ENCODE measurements at regions not wholly inside any gene's neighbourhood (a gene's known extent, or its start where the extent isn't known, plus 50 kb on each side); places are given as distances from the start of the nearest gene placed in this dataset.

DNA sequence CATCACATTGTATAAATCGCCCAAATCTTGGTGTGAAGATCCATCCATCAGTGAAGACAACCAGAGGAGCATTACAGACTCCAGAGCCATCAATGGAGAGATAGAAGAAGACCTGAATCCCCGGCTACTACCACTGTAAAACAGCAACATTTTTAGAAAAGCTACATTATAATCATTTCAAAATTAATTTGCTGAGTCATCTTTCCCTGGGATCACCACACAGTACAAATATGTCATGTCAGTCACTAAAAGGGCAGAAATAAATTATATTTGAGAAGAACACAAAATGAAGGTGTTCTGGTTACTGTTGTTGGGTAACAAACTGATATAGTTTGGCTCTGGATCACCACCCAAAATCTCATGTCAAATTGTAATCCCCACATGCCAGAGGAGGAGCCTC, 218.5 kb upstream of the STT3B start:
- no peak overlapping the region for H4K8ac ChIP-seq (replicated peaks; ENCODE audit: insufficient read length, low read depth, low read length)
- H2BK15ac ChIP-seq (ENCODE audit: low read depth, low read length) = no peak overlapping the region
- no peaks in the 10 kb centered on the region for H3K27me3 Mint-ChIP-seq (ENCODE audit: low read depth)

More for the DNA sequence above, 218.5 kb upstream of the STT3B start:
- Histone ChIP-seq H3K4me2 (ENCODE audit: insufficient read depth, insufficient read length, low read length) (no peak overlapping the region), H2AFZ (ENCODE audit: low read length) (no peak overlapping the region), H2BK120ac (ENCODE audit: low read depth, low read length, poor library complexity, severe bottlenecking) (no peak overlapping the region), H3K4me1 (ENCODE audit: insufficient read depth, low read length) (no peaks in the 10 kb centered on the region), H3K56ac (ENCODE audit: insufficient read length, low read depth, low read length) (no peak overlapping the region), H4K91ac (ENCODE audit: insufficient read length, low read depth, low read length) (no peak overlapping the region), H3K23me2 (ENCODE audit: insufficient read length, low read depth, low read length, poor library complexity, severe bottlenecking) (no peaks in the 10 kb centered on the region), H2BK20ac (ENCODE audit: low read depth, low read length, poor library complexity, severe bottlenecking) (no peak overlapping the region), H3K27ac (ENCODE audit: insufficient read length, low read depth, low read length) (no peak overlapping the region), H3K18ac (ENCODE audit: insufficient read length, low read depth, low read length) (no peak overlapping the region), H3K23ac (ENCODE audit: insufficient read length, low read depth, low read length) (no peak overlapping the region), H3K79me1 (ENCODE audit: insufficient read depth, low read depth, low read length, poor library complexity, severe bottlenecking) (no peaks in the 10 kb centered on the region), H4K20me1 (ENCODE audit: control insufficient read depth, insufficient read depth, insufficient read length) (no peaks in the 10 kb centered on the region), H3K14ac (ENCODE audit: insufficient read depth, low read length) (no peak overlapping the region), H3K27me3 (ENCODE audit: insufficient read depth, low read length) (no peaks in the 10 kb centered on the region), H3K9ac (ENCODE audit: extremely low read depth, insufficient read length, low read length) (no peak overlapping the region), H2AK5ac (ENCODE audit: insufficient read length, low read length) (no peak overlapping the region), H3K79me2 (ENCODE audit: insufficient read depth, low read length) (no peaks in the 10 kb centered on the region), H3K9me3 (ENCODE audit: control insufficient read depth, low read depth, low read length) (no peaks in the 10 kb centered on the region), H3K4ac (ENCODE audit: low read depth, low read length) (no peak overlapping the region), H3T11ph (ENCODE audit: low read length) (no peak overlapping the region), H2BK5ac (ENCODE audit: insufficient read length, low read length) (no peak overlapping the region), H4K5ac (ENCODE audit: insufficient read length, low read depth, low read length) (no peak overlapping the region), H2BK12ac (ENCODE audit: insufficient read length, low read depth, low read length) (no peak overlapping the region)
- Mint-ChIP-seq H3K36me3 (ENCODE audit: insufficient read depth in 1 of 3, low read depth in 3 of 3) (peaks cover 10 to 24% (median 15%) of the 10 kb centered on the region in 3 experiments), H3K27ac (no peak overlapping the region), H3K4me3 (no peak overlapping the region), H3K4me1 (no peaks in the 10 kb centered on the region), H3K9me3 (peaks cover 21 to 23% of the 10 kb centered on the region in 2 experiments)
- no peak for TF ChIP-seq CTCF (conservative IDR thresholded peaks at IDR 0.05)
- no peak for DNase-seq
- WGBS (ENCODE audit: extremely low coverage, insufficient read length, low lambda C conversion rate) = no CpG with 5 or more reads among the region's 2 CpGs
